ENCODE measurements at regions not wholly inside any gene's neighbourhood (a gene's known extent, or its start where the extent isn't known, plus 50 kb on each side); places are given as distances from the start of the nearest gene placed in this dataset.

DNA sequence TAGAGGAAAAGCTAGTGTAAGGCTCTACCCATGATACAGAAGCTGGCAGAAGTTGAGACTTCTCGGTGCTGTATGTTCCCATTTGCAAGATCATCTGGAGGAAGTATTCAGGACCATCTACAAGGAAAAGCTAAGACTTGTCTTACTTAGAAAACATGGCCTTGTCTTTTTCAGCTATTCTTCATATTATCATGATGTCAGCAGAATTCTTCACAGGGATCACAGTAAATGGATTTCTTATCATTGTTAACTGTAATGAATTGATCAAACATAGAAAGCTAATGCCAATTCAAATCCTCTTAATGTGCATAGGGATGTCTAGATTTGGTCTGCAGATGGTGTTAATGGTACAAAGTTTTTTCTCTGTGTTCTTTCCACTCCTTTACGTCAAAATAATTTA, 79.6 kb upstream of the SCIN start:
- 23% methylated on average over 2 of the region's 2 CpGs for WGBS (ENCODE audit: low lambda C conversion rate)
- no peak for DNase-seq
- ChIA-PET POLR2A (no interaction called here), CTCF (interaction anchor here (0.8 to 2.5 kb wide), 29 partner anchors 10 to 1063 kb away, joined by 3 to 153 read pairs (median 5); a partner anchor contains a TSS)
- Histone ChIP-seq H3K4me3 (ENCODE audit: low read depth in 2 of 2, low read length in 1 of 2) (no peak overlapping the region), H3K79me2 (ENCODE audit: insufficient read depth) (no peaks in the 10 kb centered on the region), H3K36me3 (replicated peaks in 1 of 2; ENCODE audit: control insufficient read depth in 1 of 2, insufficient read depth in 2 of 2, low read length in 1 of 2) (no peaks in the 10 kb centered on the region), H3F3A (replicated peaks; ENCODE audit: insufficient read depth) (no peaks in the 10 kb centered on the region), H4K20me1 (ENCODE audit: insufficient read depth) (no peaks in the 10 kb centered on the region), H3K9me2 (no peaks in the 10 kb centered on the region), H3K4me2 (no peak overlapping the region), H3K27me3 (ENCODE audit: insufficient read depth) (no peaks in the 10 kb centered on the region), H3K27ac (ENCODE audit: low read depth in 2 of 2, low read length in 1 of 2) (no peak overlapping the region), H3K9ac (no peak overlapping the region), H2AFZ (ENCODE audit: low read depth) (no peak overlapping the region), H3K4me1 (ENCODE audit: control insufficient read depth in 1 of 2, insufficient read depth in 2 of 2, low read depth in 1 of 2, low read length in 1 of 2) (no peaks in the 10 kb centered on the region; a peak in 1 of 4 replicates), H3K9me3 (no peaks in the 10 kb centered on the region)
- TF ChIP-seq JUND (IDR thresholded peaks at IDR 0.05), result no peak
- TF ChIP-seq FOSL2 (IDR thresholded peaks at IDR 0.05; ENCODE audit: borderline replicate concordance, low read depth), result no peak
- TF ChIP-seq EP300 (IDR thresholded peaks at IDR 0.05; ENCODE audit: borderline replicate concordance in 1 of 2, low read depth in 1 of 2, low read length in 1 of 2), result no peak
- TF ChIP-seq, protein P1, sequence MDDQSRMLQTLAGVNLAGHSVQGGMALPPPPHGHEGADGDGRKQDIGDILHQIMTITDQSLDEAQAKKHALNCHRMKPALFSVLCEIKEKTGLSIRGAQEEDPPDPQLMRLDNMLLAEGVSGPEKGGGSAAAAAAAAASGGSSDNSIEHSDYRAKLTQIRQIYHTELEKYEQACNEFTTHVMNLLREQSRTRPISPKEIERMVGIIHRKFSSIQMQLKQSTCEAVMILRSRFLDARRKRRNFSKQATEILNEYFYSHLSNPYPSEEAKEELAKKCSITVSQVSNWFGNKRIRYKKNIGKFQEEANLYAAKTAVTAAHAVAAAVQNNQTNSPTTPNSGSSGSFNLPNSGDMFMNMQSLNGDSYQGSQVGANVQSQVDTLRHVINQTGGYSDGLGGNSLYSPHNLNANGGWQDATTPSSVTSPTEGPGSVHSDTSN (IDR thresholded peaks at IDR 0.05), result no peak
- TF ChIP-seq, protein P2, sequence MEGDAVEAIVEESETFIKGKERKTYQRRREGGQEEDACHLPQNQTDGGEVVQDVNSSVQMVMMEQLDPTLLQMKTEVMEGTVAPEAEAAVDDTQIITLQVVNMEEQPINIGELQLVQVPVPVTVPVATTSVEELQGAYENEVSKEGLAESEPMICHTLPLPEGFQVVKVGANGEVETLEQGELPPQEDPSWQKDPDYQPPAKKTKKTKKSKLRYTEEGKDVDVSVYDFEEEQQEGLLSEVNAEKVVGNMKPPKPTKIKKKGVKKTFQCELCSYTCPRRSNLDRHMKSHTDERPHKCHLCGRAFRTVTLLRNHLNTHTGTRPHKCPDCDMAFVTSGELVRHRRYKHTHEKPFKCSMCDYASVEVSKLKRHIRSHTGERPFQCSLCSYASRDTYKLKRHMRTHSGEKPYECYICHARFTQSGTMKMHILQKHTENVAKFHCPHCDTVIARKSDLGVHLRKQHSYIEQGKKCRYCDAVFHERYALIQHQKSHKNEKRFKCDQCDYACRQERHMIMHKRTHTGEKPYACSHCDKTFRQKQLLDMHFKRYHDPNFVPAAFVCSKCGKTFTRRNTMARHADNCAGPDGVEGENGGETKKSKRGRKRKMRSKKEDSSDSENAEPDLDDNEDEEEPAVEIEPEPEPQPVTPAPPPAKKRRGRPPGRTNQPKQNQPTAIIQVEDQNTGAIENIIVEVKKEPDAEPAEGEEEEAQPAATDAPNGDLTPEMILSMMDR (IDR thresholded peaks at IDR 0.05), result no peak
- TF ChIP-seq, protein P3, sequence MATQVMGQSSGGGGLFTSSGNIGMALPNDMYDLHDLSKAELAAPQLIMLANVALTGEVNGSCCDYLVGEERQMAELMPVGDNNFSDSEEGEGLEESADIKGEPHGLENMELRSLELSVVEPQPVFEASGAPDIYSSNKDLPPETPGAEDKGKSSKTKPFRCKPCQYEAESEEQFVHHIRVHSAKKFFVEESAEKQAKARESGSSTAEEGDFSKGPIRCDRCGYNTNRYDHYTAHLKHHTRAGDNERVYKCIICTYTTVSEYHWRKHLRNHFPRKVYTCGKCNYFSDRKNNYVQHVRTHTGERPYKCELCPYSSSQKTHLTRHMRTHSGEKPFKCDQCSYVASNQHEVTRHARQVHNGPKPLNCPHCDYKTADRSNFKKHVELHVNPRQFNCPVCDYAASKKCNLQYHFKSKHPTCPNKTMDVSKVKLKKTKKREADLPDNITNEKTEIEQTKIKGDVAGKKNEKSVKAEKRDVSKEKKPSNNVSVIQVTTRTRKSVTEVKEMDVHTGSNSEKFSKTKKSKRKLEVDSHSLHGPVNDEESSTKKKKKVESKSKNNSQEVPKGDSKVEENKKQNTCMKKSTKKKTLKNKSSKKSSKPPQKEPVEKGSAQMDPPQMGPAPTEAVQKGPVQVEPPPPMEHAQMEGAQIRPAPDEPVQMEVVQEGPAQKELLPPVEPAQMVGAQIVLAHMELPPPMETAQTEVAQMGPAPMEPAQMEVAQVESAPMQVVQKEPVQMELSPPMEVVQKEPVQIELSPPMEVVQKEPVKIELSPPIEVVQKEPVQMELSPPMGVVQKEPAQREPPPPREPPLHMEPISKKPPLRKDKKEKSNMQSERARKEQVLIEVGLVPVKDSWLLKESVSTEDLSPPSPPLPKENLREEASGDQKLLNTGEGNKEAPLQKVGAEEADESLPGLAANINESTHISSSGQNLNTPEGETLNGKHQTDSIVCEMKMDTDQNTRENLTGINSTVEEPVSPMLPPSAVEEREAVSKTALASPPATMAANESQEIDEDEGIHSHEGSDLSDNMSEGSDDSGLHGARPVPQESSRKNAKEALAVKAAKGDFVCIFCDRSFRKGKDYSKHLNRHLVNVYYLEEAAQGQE (IDR thresholded peaks at IDR 0.05; ENCODE audit: low read depth, low read length), result no peak
- no peak for TF ChIP-seq GABPA (IDR thresholded peaks at IDR 0.05; ENCODE audit: low read depth)
- no peak for TF ChIP-seq FOXJ3 (CRISPR knock-in tag; IDR thresholded peaks at IDR 0.05)
- no peak for TF ChIP-seq MXI1 (IDR thresholded peaks at IDR 0.05; ENCODE audit: low read depth, low read length)
- TF ChIP-seq FOXM1 (IDR thresholded peaks at IDR 0.05; ENCODE audit: low read depth), result no peak
- TF ChIP-seq, protein P4, sequence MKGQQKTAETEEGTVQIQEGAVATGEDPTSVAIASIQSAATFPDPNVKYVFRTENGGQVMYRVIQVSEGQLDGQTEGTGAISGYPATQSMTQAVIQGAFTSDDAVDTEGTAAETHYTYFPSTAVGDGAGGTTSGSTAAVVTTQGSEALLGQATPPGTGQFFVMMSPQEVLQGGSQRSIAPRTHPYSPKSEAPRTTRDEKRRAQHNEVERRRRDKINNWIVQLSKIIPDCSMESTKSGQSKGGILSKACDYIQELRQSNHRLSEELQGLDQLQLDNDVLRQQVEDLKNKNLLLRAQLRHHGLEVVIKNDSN (IDR thresholded peaks at IDR 0.05; ENCODE audit: borderline replicate concordance, low read depth), result no peak
- no peak for TF ChIP-seq SMC3 (IDR thresholded peaks at IDR 0.05; ENCODE audit: low read depth, low read length)

All from SK-N-SH (cell line).